Endothelial cell of umbilical vein (primary cell): ENCODE measurements at regions not wholly inside any gene's neighbourhood (a gene's known extent, or its start where the extent isn't known, plus 50 kb on each side); places are given as distances from the start of the nearest gene placed in this dataset.

ENCODE experiments used
- BruUV-seq: library from RNA; stranded (reverse); fragments of 400-500 nt; replicated peaks from 2 replicates; lab custom pipeline; 2021; lab: Mats Ljungman, UMichigan
- CTCF ChIA-PET: fragments of 300-600, 350-600 bp; sonication (Branson Sonifier 250); formaldehyde crosslinking; loops from one replicate; lab custom pipeline; 2021; ENCODE audit warnings: antibody characterized with exemption, inconsistent platforms; lab: Charles Lee
- POLR2A ChIA-PET: fragments of 300-600, 350-600 bp; sonication (Branson Sonifier 250); formaldehyde crosslinking; loops from one replicate; lab custom pipeline; 2021; ENCODE audit warnings: antibody characterized with exemption, inconsistent platforms; lab: Charles Lee
- DNase-seq: peaks from one replicate; pipeline ENCODE4 v3.0.0-alpha.2; 2011; ENCODE audit warnings: low read depth, low spot score
- FAIRE-seq: peaks from 2 replicates; lab custom pipeline; 2011; peaks lifted over from hg19 to GRCh38; lab: Jason Lieb, UNC
- H2AFZ ChIP-seq: 2 replicates; pipeline ENCODE4 v1.6.0; 2012; ENCODE audit warnings: low read depth, low read length, control low read depth, inconsistent platforms
- H3K27ac ChIP-seq: 2 replicates; pipeline ENCODE4 v1.5.1; 2011; ENCODE audit warnings: low read depth, mild to moderate bottlenecking, control low read depth, low read length, moderate library complexity; ENCODE audit not compliant: insufficient read depth
- H3K27me3 ChIP-seq, 2 experiments: 2 replicates each; pipeline versions ENCODE4 v1.6.0 to v1.6.1; 2011; ENCODE audit warnings: low read length in 2 of 2, mixed read lengths in 1 of 2; ENCODE audit not compliant: control insufficient read depth in 2 of 2, insufficient read depth in 2 of 2
- H3K36me3 ChIP-seq, 2 experiments: 2 replicates in 1 of 2; 3 replicates in 1 of 2; pipeline ENCODE4 v1.5.1; 2011; ENCODE audit warnings: low read length in 2 of 2, mild to moderate bottlenecking in 1 of 2, moderate library complexity in 1 of 2; ENCODE audit not compliant: control insufficient read depth in 2 of 2, insufficient read depth in 2 of 2; ENCODE audit errors: extremely low read depth in 1 of 2
- H3K4me1 ChIP-seq: 3 replicates; pipeline ENCODE4 v1.5.1; 2011; ENCODE audit warnings: mild to moderate bottlenecking, low read length; ENCODE audit not compliant: control insufficient read depth, insufficient read depth; ENCODE audit errors: extremely low read depth
- H3K4me2 ChIP-seq: 2 replicates; pipeline ENCODE4 v1.6.1; 2011; ENCODE audit warnings: low read length, control low read depth, mixed read lengths; ENCODE audit not compliant: insufficient read depth
- H3K4me3 ChIP-seq, 3 experiments: fragments of 200-600 bp in 1 of 3; sonication (generic), shearing (Covaris generic) in 1 of 3; replicated peaks in 1 of 3; 2 replicates each; pipeline ENCODE4 v1.5.1; 2011 to 2016; ENCODE audit warnings: control low read depth in 3 of 3, low read length in 3 of 3, mild to moderate bottlenecking in 2 of 3, inconsistent platforms in 1 of 3, low read depth in 1 of 3, moderate library complexity in 1 of 3; ENCODE audit not compliant: insufficient read depth in 1 of 3
- H3K79me2 ChIP-seq: 2 replicates; pipeline ENCODE4 v1.6.0; 2012; ENCODE audit warnings: low read length, inconsistent platforms; ENCODE audit not compliant: control insufficient read depth, insufficient read depth
- H3K9ac ChIP-seq: replicated peaks from 2 replicates; pipeline ENCODE3; 2011; ENCODE audit warnings: low read length, control low read depth; ENCODE audit not compliant: insufficient read depth; ENCODE audit errors: extremely low read depth
- H3K9me1 ChIP-seq: replicated peaks from 3 replicates; pipeline ENCODE4 v1.6.0; 2011; ENCODE audit warnings: mild to moderate bottlenecking, low read length; ENCODE audit not compliant: control insufficient read depth, insufficient read depth; ENCODE audit errors: extremely low read depth
- H3K9me3 ChIP-seq: replicated peaks from 2 replicates; pipeline ENCODE4 v1.5.1; 2012; ENCODE audit warnings: low read length, inconsistent platforms; ENCODE audit not compliant: control insufficient read depth, insufficient read depth
- H4K20me1 ChIP-seq: replicated peaks from 2 replicates; pipeline ENCODE3; 2011; ENCODE audit warnings: mild to moderate bottlenecking, low read length; ENCODE audit not compliant: control insufficient read depth, insufficient read depth; ENCODE audit errors: extremely low read depth
- CTCF ChIP-seq, 2 donors: IDR thresholded peaks; 1 replicate in 1 of 2; 2 replicates in 1 of 2; pipeline ENCODE4 v1.5.1; 2011; ENCODE audit warnings: low read length in 2 of 2, mild to moderate bottlenecking in 2 of 2, moderate library complexity in 2 of 2, control low read depth in 1 of 2, inconsistent platforms in 1 of 2, low read depth in 1 of 2; ENCODE audit not compliant: insufficient read depth in 1 of 2; ENCODE audit errors: extremely low read depth in 1 of 2
- EZH2 ChIP-seq: IDR thresholded peaks from 2 replicates; pipeline ENCODE4 v1.6.1; 2012; ENCODE audit warnings: borderline replicate concordance, low read depth, mild to moderate bottlenecking, moderate library complexity, low read length, inconsistent platforms; ENCODE audit not compliant: severe bottlenecking
- FOS ChIP-seq: IDR thresholded peaks from 2 replicates; pipeline ENCODE4 v1.6.1; 2011; ENCODE audit warnings: mild to moderate bottlenecking, low read length, moderate library complexity, borderline replicate concordance; ENCODE audit not compliant: insufficient read depth
- GATA2 ChIP-seq: IDR thresholded peaks from 2 replicates; pipeline ENCODE4 v1.7.0; 2011; ENCODE audit warnings: low read depth, mild to moderate bottlenecking, moderate library complexity, mixed read lengths, low read length; ENCODE audit not compliant: insufficient read length, insufficient read depth
- JUN ChIP-seq: IDR thresholded peaks from 2 replicates; pipeline ENCODE4 v1.6.1; 2011; ENCODE audit warnings: borderline replicate concordance, low read depth; ENCODE audit not compliant: insufficient read length, insufficient read depth
- MYC ChIP-seq: IDR thresholded peaks from one replicate; pipeline ENCODE4 v1.6.1; 2011; ENCODE audit warnings: mild to moderate bottlenecking, low read depth, low read length
- POLR2A ChIP-seq: IDR thresholded peaks from 2 replicates; pipeline ENCODE4 v1.6.1; 2012; ENCODE audit warnings: low read depth, mild to moderate bottlenecking, control low read depth, low read length
- POLR2AphosphoS5 ChIP-seq: IDR thresholded peaks from 2 replicates; pipeline ENCODE4 v1.6.1; 2012; ENCODE audit warnings: low read depth, mild to moderate bottlenecking, control low read depth, low read length, moderate library complexity; ENCODE audit not compliant: insufficient read depth
- dilution Hi-C: fragments of 300-500 bp; cut with MboI; formaldehyde crosslinking; loops from one replicate; pipeline ENCODE4 v1.15.0; 2019; ENCODE audit warnings: low sequenced_read_pairs; ENCODE audit not compliant: extremely low pct_ligation_motif_present
- intact Hi-C: fragments of 100-400 bp; cut with micrococcal nuclease; formaldehyde crosslinking; loops from one replicate; pipeline ENCODE4 v1.10.0; 2022
- TF ChIP-seq, protein P1 (sequence below): IDR thresholded peaks from 2 replicates; pipeline ENCODE4 v1.6.1; 2011; ENCODE audit not compliant: insufficient read depth, insufficient read length

DNA sequence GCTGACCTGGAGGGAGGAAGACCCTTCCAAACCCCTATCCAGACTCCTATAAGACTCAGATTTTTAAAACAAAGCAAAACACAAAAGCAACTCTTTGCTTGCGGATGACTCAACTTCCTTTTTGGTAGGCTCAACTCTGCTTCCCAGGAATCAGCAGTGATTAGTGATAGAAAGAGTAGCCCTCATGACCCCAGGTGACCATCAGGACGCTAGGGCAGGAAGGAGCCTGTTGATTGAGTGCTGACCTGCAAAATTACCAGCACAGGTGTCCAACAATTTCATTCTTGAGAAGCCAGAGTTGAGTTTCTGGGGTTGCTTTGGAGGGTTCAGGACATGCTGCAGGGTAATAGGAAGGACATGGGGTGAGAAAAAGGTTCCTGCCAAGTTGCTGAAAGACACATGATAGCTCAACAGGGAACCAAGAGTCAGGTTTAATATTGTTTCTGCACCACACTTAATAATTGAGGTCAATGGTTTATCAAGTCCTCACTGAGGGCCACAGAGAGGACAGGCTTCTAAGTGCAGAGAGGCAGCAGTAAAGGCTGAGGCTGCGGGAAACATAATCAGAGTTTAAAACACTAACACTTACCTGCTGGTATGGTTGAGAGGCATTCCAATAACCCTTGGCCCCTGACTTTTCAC, 67.4 kb upstream of the BMP2 start:
- Histone ChIP-seq H3K27me3 (no peaks in the 10 kb centered on the region), H3K79me2 (no peaks in the 10 kb centered on the region), H3K27ac (peak overlapping the region; percentile 45), H3K4me2 (peak overlapping the region; percentile 66), H3K4me1 (peaks cover 62% of the 10 kb centered on the region), H3K4me3 (no peak overlapping the region), H3K36me3 (no peaks in the 10 kb centered on the region), H3K9me1 (no peaks in the 10 kb centered on the region), H2AFZ (no peak overlapping the region), H4K20me1 (no peaks in the 10 kb centered on the region), H3K9me3 (no peaks in the 10 kb centered on the region), H3K9ac (no peak overlapping the region)
- dilution Hi-C loops (no loop called here), intact Hi-C loops (loop anchor here (2.0 to 5.0 kb wide), 3 partner anchors 47 to 118 kb away; no protein-coding TSS in a partner anchor)
- BruUV-seq, result no TSS peak
- TF ChIP-seq POLR2AphosphoS5 (peak; percentile 16), JUN (peak; percentile 74), MYC (no peak), GATA2 (peak; percentile 70), EZH2 (no peak), CTCF (IDR thresholded peaks at IDR 0.05; ENCODE audit: extremely low read depth in 1 of 2, insufficient read depth in 1 of 2, low read depth in 1 of 2, low read length in 2 of 2) (no peak), POLR2A (no peak), FOS (peak; percentile 87)
- TF ChIP-seq, protein P1, sequence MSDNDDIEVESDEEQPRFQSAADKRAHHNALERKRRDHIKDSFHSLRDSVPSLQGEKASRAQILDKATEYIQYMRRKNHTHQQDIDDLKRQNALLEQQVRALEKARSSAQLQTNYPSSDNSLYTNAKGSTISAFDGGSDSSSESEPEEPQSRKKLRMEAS, result no peak
- POLR2A ChIA-PET, result no interaction called here
- CTCF ChIA-PET, result interaction anchor here (1.1 to 2.0 kb wide), 9 partner anchors 7 to 435 kb away, joined by 3 to 11 read pairs (median 5); partner anchors contain the start of gene BMP2
- DNase-seq (peak; percentile 91), FAIRE-seq (peak; percentile 91)
